ENCODE measurements at regions not wholly inside any gene's neighbourhood (a gene's known extent, or its start where the extent isn't known, plus 50 kb on each side); places are given as distances from the start of the nearest gene placed in this dataset.

DNA sequence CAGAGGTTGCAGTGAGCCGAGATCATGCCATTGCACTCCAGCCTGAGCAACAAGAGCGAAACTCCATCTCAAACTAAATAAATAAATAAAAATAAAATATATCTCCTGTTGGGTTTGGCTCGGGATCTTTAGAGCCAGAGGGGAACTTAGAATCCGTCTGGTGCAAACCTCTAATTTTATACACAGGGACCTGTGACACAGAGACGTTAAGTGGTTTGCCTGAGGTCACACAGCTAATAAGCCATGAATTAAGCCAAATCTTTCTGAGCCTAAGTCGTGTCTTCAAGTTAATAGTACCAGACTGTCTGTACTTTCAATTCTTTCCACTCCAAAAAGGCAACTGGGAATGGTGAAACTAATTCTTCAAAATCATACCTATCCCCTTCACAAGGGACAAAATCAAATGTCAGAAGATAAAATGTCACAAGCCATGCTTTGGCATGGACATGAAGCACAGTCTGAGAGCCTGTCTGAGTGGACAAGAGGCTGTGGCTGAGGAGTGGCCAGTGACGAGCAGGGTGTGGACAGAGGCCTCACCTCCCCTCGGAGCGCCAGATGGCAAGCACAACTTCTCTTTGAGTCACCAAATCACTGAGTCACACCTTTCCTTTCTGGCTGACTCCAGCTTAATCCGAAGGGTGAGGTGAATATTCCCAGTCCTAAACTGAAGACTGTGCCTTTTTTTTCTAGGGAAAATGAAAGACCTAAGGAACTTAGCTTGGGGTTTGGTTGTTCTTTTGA lies 177.4 kb downstream of the TFAP2A start:
- DNase-seq (ENCODE audit: low spot score), result peak; percentile 32

DNA sequence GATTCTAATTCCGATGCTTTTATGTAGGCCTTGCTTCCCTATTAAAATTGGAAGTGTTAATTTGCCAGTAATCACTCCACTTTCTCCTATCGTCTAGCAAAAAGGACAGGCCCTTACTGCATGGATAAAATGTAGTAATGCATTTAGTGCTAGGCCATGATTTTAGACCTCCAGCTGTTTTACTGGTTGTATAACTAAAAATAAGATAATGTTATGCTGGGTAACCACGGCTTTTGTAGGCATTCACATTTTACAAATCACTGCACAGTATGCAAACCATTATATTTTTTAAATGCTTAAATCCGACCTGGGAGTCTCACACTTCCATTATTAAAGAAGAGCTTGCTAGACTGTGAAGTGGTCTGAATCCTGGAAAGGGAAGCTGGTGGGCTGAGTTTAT lies 179.5 kb downstream of the TFAP2A start:
- DNase-seq (ENCODE audit: low spot score), result no peak

DNA sequence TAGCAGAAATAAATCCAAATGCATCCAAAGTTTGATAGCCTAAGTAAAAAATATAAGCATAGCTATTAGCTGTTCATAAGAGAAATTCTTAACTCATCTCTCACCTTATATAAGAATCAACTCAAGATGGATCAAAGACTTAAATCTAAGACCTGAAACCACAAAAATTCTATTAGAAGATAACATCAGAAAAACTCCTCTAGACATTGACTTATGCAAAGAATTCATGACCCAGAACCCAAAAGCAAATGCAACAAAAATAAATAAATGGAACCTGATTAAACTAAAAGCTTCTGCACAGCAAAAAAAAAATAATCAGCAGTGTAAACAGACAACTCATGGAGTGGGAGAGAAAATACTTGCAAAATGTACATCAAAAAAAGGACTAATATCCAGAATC lies 184.3 kb downstream of the TFAP2A start:
- DNase-seq (ENCODE audit: low spot score), result peak; percentile 7

DNA sequence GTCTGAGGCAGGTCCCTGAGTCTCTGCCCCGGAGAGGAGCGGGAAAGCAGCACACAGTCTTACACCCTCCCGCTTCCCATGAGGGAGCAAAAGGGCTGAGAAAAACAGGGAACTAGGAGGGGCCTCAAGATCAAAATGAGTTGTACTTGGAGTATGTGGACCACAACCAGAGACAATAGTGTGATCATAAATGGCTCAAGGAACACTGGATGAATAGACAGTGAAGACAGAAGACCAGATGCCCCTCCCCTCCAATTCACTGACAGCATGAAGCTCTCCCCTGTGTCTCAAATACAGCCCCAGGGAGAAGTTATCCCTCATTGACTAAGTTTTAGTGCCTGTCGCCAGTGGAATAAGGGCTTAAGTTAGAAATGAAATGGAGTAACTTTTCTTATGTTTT lies 191.0 kb downstream of the TFAP2A start:
- DNase-seq (ENCODE audit: low spot score), result no peak

DNA sequence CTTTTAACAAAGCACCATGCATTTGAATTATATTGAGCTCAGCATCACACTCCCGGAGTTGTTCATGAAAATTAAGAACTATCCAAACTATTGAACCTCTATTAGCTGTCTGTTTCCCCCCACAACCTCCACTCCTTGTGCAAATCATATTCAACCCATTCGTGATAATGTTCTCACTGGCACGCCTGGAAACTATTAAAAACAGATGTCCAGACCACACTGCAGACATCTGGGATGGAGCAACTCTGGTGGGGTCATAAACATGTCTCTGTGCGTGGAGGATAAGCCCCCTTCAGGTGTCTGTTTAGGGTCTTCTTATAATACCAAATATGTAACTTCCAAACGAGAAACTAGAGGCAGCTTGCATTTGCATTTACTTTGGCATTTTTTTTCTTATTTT lies 193.7 kb downstream of the TFAP2A start:
- DNase-seq (ENCODE audit: low spot score), result no peak

DNA sequence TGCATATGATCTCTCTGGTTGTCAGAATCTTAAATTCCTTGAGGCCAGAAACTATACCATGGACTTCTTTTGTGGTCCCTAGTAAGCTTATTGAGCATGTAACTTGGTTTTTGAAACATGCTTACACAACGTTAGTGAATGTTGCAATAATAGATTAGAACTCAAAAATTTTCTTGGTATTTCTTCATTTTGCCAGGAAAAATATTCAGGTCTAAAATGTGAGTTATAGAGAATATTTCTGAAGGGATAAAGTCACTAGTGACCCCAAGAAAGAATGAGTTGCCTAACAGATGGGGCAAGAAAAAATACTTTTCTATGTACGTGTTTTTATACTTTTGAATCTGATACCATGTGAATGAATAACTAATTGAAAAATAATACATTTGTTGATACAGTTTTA lies 195.4 kb downstream of the TFAP2A start:
- no peak for DNase-seq (ENCODE audit: low spot score)

DNA sequence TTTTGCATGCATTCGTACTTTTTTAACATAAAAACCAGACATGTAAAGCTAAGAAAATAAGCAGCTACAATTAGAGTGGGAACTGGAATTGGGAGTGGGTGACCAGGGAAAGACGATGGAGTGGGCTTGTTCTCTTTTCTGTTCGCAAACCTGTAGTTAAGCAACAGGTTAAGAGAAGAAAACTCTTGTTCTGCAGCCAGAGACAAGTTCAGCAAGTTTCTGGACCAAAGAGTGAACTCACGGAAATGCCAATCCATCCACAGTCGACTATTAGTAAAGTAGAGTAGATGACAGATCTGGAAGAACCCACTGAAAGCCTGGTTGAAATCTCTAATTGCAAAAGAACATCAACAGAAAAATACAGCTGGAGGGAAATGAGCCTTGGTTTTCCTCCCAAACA lies 197.8 kb downstream of the TFAP2A start:
- no peak for DNase-seq (ENCODE audit: low spot score)

DNA sequence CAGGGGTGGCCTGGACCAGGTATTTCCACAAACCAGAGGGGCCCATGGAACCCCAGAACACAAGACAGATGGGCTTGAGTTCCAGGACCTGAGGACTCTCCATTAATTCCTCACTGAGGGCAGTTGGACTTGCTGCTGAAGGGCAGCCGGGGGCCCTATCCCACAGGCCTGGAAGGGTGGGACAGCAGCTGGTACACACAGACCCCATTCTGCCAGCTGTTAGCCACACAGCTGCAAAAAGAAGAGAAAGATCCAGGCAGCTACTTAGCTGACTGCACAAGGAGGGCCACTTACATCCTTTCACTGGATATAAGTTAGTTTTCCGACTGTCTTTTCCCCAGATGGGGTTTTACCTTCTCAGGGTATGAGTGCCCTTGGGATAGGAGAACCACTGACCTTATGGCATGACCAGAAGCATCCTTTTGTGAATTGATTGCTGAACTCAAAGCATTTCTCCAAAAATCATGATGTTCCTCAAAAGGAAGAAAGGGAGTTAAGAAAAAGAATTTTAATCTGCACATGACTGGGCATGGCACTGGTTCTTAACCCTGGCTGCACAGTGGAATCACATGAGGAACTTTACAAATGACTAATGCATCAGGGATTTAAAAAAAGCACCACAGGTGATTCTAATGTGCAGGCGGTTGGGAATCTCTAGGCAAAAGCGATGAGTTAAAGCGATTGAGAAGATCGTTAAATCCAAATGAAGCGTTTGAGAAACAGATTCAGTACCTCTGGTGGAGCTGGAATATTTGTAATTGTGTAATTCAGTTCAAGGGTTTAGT lies 199.4 kb downstream of the TFAP2A start:
- DNase-seq (ENCODE audit: low spot score), result no peak

DNA sequence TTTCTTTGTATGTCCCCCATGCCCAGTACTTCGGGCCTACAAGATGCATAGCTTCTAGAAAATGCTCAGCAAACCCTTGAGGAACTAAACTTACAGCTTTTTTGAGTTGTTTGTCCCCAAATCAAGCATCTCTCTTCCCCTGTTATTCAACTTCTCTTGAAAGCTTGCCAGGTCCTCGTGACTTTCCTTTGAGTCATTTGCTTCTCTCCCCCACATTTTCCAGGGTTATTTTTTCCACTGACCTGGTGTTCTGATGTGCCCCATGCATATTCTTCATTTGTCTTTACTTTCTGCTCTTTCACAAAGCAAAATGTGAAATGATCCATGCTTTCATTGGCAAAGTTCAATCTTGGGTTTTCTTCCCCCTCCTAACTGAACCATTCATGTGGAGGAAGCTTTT lies 204.8 kb downstream of the TFAP2A start:
- DNase-seq (ENCODE audit: low spot score), result no peak

DNA sequence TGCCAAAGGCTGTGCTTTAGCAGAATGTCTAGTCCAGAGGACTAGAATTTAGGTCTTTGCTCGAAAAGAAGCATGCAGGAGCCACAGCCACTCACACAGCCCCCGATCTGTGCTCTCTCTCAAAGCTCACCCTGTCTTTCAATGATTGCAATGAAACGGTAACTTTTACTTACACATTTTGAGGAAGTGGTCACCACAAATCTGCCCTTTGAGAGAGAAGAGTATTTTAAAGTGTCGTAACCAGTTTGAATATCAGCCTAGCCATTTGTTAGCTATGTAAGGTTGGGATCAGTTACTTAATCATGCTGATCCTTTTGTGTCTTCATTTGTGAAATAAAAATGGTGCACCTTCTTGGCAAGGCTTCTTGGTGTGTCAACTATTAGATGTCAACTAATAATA lies 209.0 kb downstream of the TFAP2A start:
- DNase-seq (ENCODE audit: low spot score), result no peak

DNA sequence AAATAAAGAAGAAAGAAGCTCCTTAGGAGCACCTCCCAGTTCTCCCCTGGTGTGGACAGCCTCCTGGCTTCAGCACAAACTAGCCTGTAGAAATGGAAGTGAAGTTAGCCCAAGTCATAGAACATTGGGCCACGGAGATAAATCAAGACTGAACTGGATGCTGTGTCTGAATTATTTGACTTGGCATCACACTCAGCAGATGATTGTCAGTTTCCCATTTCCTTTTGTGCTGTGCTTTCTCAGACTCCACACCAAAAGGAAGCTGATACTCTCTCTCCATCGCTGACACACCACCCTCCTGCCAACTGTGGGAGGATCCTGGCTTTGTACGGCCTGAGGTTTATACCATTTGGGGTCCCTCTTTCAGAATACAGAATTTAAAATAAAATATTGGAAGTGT lies 209.8 kb downstream of the TFAP2A start:
- no peak for DNase-seq (ENCODE audit: low spot score)

DNA sequence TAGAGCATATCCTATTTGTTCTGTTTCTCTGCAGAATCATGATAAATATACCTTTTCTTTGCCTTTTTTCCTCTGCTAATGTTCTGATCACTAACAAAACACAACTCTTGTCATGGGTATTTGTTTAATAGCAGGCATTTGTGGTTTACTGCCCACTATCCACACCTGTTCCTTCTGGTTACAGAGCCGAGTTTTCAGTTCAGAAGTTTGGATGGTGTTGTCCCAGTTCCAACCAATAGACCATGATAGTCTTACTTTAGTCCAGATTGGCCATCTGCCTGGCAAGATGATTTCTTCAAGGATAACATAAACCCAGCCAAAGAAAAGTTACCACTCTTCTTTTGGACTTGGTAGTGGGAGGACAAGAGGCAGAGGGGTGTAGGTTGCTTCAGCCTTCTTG lies 211.2 kb downstream of the TFAP2A start:
- DNase-seq (ENCODE audit: low spot score), result no peak

DNA sequence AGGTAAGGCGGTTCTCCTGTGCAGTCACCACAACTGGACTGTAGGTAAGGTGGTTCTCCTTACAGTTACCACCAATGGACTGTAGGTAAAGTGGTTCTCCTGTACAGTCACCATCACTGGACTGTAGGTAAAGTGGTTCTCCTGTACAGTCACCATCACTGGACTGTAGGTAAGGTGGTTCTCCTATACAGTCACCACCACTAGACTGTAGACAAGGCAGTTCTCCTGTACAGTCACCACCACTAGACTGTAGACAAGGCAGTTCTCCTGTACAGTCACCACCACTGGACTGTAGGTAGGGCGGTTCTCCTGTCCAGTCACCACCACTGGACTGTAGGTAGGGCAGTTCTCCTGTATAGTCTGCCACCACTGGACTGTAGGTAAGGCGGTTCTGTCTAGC lies 212.3 kb downstream of the TFAP2A start:
- DNase-seq (ENCODE audit: low spot score), result no peak

DNA sequence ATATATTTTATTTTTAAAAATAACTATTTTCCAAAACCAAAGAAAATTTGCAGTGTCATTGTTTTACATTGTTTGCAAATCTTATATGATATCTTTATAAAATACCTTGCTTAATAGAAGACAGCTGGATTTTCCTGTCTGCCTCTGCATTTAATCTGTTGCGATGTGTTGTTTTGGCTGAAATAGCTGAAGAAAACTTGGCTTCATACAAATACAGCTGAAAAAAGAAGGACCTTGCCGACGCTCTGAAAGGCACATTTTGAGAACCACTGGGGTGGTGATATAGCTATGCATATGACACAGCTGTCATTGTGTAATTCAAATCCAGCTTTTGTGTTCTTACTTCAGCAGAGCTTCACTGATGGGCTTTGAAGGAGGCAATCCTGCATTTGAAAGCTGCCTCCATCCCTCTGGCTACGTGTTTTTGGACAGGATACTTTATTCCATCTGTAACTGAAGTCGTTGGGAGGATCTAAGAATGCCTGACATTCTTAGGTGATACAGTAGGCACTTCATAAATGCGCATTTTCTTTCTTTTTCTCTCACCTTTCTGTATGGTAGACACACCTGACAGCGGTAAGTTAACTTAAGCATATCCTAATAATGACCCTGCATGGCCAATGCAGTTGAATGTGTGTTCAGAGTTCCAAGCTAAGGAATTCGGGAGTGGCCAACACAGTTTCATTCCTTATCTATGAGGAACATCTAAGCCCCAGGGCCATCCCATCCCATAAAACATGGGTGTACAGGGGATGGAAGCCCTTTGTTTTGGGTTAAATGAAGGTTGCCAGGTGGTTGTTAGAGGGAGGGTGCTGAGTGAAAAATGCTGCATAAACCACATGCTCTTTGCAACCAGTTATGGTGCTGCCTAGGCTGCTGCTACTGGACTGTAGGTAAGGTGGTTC lies 213.0 kb downstream of the TFAP2A start:
- peak; percentile 36 for DNase-seq (ENCODE audit: low spot score)

DNA sequence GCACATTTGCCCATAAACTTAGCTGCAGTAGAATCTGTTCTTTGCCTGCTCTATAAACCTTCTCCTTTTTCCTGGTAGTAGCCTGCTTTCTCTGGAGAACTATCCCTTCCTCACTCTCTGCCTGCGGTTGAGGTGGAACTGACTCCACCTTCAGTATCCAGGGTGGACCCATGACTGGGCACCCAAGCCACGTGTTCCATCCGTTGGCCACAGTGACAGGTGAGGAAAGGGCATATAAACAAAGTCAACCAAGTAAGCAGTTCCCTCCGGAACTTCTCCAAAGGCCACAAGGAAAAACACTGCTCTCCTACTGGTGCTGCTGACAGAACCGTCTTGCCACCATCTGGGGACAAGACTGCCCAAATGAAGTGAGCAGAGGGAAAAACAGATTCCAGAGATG lies 218.8 kb downstream of the TFAP2A start:
- DNase-seq (ENCODE audit: low spot score), result no peak

DNA sequence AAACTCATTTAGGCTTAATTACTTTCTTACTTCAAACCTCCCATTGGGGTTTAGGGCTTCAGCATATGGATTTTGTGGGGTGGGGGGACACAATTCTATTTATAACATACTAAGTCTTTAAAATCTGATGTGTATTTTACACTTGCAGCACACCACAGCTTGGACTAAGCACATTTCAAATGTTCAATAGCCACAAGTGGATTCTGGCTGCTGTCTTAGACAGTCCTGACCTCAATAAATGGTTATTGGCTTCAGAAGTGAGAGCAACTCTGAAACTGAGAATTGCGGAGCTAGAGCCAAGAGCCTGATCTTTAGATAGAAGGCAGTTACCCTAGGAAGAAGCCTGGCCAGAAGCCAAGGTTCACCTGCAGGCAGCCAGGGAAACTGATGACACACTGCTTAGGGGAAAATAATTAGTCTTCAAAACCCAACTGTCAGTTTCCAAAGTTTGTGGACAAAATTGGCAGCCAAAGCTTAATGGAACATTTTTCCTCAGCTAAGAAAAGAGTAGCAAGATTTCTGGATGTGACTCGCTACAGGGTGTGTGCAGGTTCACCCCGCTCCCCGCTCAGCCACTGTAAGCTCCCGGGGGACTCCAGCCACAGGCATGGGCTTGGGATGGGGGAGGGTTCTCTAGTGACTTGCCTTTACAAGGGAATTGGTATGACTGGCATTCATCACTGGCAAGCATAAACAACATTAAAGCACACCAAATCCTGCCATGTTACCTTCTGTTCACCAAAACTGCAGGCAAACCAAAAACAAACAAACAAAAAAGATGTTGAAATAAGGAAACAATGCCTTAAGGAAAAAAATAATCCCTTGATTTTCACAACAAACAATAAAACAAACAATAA lies 219.8 kb downstream of the TFAP2A start:
- DNase-seq (ENCODE audit: low spot score), result peak; percentile 7

DNA sequence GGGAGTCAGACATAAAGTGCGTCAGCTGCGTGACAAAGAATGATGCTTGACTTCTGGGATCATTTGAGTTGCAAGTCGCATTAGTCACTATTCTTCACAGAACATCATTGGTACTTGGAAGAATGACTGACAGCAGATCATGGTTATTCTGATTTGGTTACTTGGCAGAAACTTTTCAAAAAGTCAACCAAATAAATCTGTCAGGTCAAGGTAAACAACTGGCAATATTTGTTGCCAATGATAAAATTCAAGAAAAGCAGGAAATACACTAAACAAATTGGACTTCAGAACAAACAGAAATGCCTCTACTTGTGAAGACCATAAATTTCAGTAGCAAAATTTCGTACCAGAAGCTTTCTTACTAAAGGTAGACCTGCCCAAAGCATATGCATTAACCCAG lies 221.6 kb downstream of the TFAP2A start:
- DNase-seq (ENCODE audit: low spot score), result no peak

DNA sequence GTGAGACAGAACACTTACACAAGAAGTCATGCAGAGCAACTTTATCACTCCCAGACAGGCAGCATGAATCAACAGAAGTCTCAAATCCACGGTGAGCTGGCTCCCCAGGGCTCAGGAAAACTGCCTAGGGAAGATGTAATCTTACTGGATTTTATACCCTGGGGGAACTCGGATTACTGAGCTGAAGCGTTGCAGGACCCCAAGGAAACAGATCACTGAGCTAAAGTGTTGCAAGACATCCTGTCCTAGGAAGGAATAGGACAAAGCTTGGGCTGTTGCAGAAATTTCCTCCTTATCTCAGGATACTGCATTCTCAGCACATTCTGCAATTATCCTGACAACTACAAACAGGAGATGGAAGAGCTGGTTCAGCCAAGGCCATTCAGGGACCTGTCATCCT lies 224.8 kb downstream of the TFAP2A start:
- no peak for DNase-seq (ENCODE audit: low spot score)

DNA sequence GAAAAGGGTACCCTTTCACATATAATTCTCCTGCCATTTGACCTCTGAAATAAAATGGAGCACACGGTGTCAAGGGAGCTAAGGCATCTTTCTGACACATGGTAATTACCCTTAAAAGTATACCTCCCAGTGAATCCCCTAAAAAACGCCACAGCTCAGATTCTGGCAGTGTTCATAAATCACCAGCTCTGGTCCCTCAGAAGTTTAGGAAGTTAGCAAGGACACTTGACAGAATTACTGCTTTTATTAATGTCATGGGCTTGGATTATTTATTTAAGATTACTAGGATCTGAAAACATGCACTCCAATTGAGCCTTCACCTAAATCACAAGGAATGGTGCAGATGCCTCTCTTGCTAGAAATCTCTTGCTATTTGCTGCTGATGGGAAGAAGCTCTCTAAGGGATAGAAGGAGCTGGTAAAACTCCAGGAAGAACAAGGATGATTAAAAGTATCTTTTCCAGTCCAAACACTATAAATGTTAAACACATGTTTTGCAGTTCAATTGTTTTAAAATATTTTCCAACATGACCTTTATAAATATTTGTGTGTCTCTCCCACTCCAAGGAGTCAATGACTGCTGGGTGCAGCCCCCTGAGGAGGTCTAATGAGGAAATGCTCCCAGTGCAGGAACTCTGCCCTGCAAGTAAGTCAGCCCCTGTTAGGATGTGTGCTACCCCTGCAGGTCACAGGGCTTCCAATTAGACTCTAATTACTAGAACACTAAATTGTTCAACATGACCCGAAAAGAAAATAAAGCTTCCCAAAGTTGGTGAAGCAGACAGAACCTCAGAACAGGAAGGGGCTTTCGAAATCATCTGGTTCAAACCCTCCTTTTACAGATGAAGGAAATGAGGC lies 230.3 kb downstream of the TFAP2A start:
- no peak for DNase-seq (ENCODE audit: low spot score)

DNA sequence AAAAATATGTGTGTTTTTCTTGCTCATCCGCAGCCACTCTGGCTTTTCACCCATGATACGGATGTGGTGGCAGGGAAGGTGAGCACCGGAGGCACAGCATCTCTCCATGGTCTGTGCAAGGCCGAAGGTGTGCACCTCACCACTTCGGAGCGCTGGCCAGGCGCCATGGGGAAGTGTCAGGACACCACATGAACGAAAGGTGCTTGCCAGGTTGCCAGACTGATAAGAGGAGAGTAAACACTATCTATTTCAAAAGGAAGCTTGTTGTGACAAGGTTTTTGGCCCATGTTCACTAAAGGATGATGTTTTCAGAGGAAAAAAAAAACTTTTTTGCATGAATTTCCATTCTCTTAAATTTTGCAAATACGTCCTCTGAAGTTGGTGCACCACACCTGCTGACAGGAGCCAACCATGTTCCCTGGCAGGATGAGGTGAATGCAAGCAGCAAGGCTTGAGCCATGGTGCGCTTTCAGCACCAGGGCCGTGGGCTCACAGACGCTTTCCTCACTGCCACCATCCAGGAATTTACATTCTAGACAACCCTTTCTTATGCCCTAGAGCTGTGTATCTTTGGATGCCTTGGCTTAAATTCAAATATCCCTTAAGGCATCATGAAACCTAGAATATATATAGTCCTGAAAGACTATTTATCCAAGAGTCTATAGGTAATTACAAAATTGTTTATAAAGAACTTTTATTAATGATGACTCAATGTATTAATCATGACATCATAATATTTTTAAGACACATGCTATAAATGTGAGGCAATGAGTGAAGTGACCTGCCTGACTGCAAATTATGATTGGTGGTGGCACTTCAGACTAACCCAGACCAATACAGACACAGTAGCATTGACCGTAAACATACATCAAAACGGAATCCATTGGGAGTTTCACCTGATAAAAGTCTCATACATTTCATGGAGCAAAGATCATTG lies 234.5 kb downstream of the TFAP2A start:
- DNase-seq (ENCODE audit: low spot score), result no peak

Data from SW480 (cell line).